SK-N-SH (cell line): ENCODE measurements at regions not wholly inside any gene's neighbourhood (a gene's known extent, or its start where the extent isn't known, plus 50 kb on each side); places are given as distances from the start of the nearest gene placed in this dataset.

Experiments
- CTCF ChIA-PET: fragments of 300-600, 350-600 bp; formaldehyde crosslinking; extraction: SDS; loops from one replicate; lab custom pipeline; 2021; lab: Yijun Ruan, JAX
- POLR2A ChIA-PET: fragments of 350-600 bp; sonication (Branson Sonifier 250); formaldehyde crosslinking; extraction: SDS; loops from one replicate; lab custom pipeline; 2020; ENCODE audit warnings: antibody characterized with exemption, inconsistent platforms; lab: Yijun Ruan, JAX
- DNase-seq: peaks from one replicate; pipeline ENCODE4 v3.0.0; 2012
- H2AFZ ChIP-seq: fragments of 200-600 bp; sonication (generic); 2 replicates; pipeline ENCODE4 v1.8.1; 2016; ENCODE audit warnings: antibody characterized with exemption, mild to moderate bottlenecking, low read depth
- H3F3A ChIP-seq: fragments of 200-600 bp; sonication (generic); replicated peaks from 2 replicates; pipeline ENCODE3; 2016; ENCODE audit warnings: antibody characterized with exemption, mild to moderate bottlenecking; ENCODE audit not compliant: insufficient read depth
- H3K27ac ChIP-seq, 2 experiments: fragments of 200-500 bp in 1 of 2; fragments of 200-600 bp in 1 of 2; sonication (Bioruptor generic) in 1 of 2; sonication (generic), shearing (Covaris generic) in 1 of 2; 2 replicates each; pipeline versions ENCODE4 v1.5.1 to v1.6.1; 2014 to 2016; ENCODE audit warnings: low read depth in 2 of 2, inconsistent platforms in 1 of 2, low read length in 1 of 2, mild to moderate bottlenecking in 1 of 2, mixed read lengths in 1 of 2
- H3K27me3 ChIP-seq: fragments of 200-600 bp; sonication (generic), shearing (Covaris generic); 2 replicates; pipeline ENCODE4 v1.6.1; 2016; ENCODE audit warnings: mixed run types; ENCODE audit not compliant: insufficient read depth
- H3K36me3 ChIP-seq, 2 experiments: fragments of 200-500 bp in 1 of 2; fragments of 200-600 bp in 1 of 2; sonication (Bioruptor generic) in 1 of 2; sonication (generic) in 1 of 2; replicated peaks in 1 of 2; 2 replicates each; pipeline versions ENCODE3 to v1.5.1; 2014 to 2016; ENCODE audit warnings: low read length in 1 of 2, mild to moderate bottlenecking in 1 of 2; ENCODE audit not compliant: insufficient read depth in 2 of 2, control insufficient read depth in 1 of 2
- H3K4me1 ChIP-seq, 2 experiments: fragments of 200-500 bp in 1 of 2; fragments of 200-600 bp in 1 of 2; sonication (Bioruptor generic) in 1 of 2; sonication (generic), shearing (Covaris generic) in 1 of 2; 2 replicates each; pipeline versions ENCODE4 v1.5.1 to v1.6.1; 2014 to 2016; ENCODE audit warnings: low read depth in 1 of 2, low read length in 1 of 2, mixed run types in 1 of 2; ENCODE audit not compliant: insufficient read depth in 2 of 2, control insufficient read depth in 1 of 2
- H3K4me2 ChIP-seq: fragments of 200-600 bp; sonication (generic), shearing (Covaris generic); 2 replicates; pipeline ENCODE4 v1.6.1; 2017; ENCODE audit warnings: mixed run types
- H3K4me3 ChIP-seq, 2 experiments: fragments of 200-500 bp in 1 of 2; fragments of 200-600 bp in 1 of 2; sonication (Bioruptor generic) in 1 of 2; sonication (generic), shearing (Covaris generic) in 1 of 2; 2 replicates each; pipeline versions ENCODE4 v1.5.1 to v1.8.1; 2014 to 2016; ENCODE audit warnings: low read depth in 2 of 2, inconsistent platforms in 1 of 2, low read length in 1 of 2, mild to moderate bottlenecking in 1 of 2, mixed read lengths in 1 of 2, moderate library complexity in 1 of 2
- H3K79me2 ChIP-seq: fragments of 200-600 bp; sonication (generic); 2 replicates; pipeline ENCODE4 v1.8.1; 2017; ENCODE audit warnings: mild to moderate bottlenecking; ENCODE audit not compliant: insufficient read depth
- H3K9ac ChIP-seq: fragments of 200-600 bp; sonication (generic); 2 replicates; pipeline ENCODE4 v1.6.1; 2017; ENCODE audit warnings: mixed run types
- H3K9me2 ChIP-seq: fragments of 200-600 bp; sonication (generic); 2 replicates; pipeline ENCODE4 v1.6.1; 2017; ENCODE audit warnings: mixed run types
- H3K9me3 ChIP-seq: fragments of 200-600 bp; sonication (generic); 2 replicates; pipeline ENCODE4 v1.6.1; 2017; ENCODE audit warnings: mixed run types, mild to moderate bottlenecking, moderate library complexity
- H4K20me1 ChIP-seq: fragments of 200-600 bp; sonication (generic); 2 replicates; pipeline ENCODE4 v1.6.1; 2017; ENCODE audit warnings: mild to moderate bottlenecking, mixed run types; ENCODE audit not compliant: insufficient read depth
- CHD2 ChIP-seq: fragments of 150-350 bp; IDR thresholded peaks from 2 replicates; pipeline ENCODE4 v1.6.1; 2018; ENCODE audit warnings: low read length; ENCODE audit not compliant: partially characterized antibody
- EP300 ChIP-seq, 2 experiments: IDR thresholded peaks; 2 replicates each; pipeline versions ENCODE4 v1.4.0 to v1.6.1; 2012; ENCODE audit warnings: borderline replicate concordance in 1 of 2, low read depth in 1 of 2, low read length in 1 of 2
- EZH2phosphoT487 ChIP-seq: fragments of 200-600 bp; sonication (generic); IDR thresholded peaks from 2 replicates; pipeline ENCODE4 v1.6.1; 2017; ENCODE audit warnings: low read depth, mixed run types, mild to moderate bottlenecking, antibody characterized with exemption, moderate library complexity, borderline replicate concordance
- FOXJ3 ChIP-seq: sonication (generic); formaldehyde crosslinking; IDR thresholded peaks from 2 replicates; pipeline ENCODE4 v1.5.1; 2020; ENCODE audit warnings: mild to moderate bottlenecking, missing genetic modification reagents
- FOXM1 ChIP-seq: IDR thresholded peaks from 2 replicates; pipeline ENCODE4 v1.4.0; 2012; ENCODE audit warnings: low read depth, mild to moderate bottlenecking
- GABPA ChIP-seq: IDR thresholded peaks from 2 replicates; pipeline ENCODE4 v1.4.0; 2012; ENCODE audit warnings: low read depth, mild to moderate bottlenecking
- JUND ChIP-seq: IDR thresholded peaks from 2 replicates; pipeline ENCODE4 v1.4.0; 2012
- MEF2A ChIP-seq: IDR thresholded peaks from 2 replicates; pipeline ENCODE4 v1.4.0; 2012; ENCODE audit warnings: low read depth, borderline replicate concordance
- NFIC ChIP-seq: IDR thresholded peaks from 2 replicates; pipeline ENCODE4 v1.4.0; 2012; ENCODE audit warnings: borderline replicate concordance
- NRF1 ChIP-seq: IDR thresholded peaks from 2 replicates; pipeline ENCODE4 v1.6.1; 2012; ENCODE audit warnings: low read depth, mild to moderate bottlenecking, low read length
- POLR2AphosphoS5 ChIP-seq: IDR thresholded peaks from 2 replicates; pipeline ENCODE4 v1.6.1; 2012; ENCODE audit warnings: low read depth, low read length
- RAD21 ChIP-seq: IDR thresholded peaks from 2 replicates; pipeline ENCODE4 v1.6.1; 2012; ENCODE audit warnings: mild to moderate bottlenecking, low read length
- RXRA ChIP-seq: IDR thresholded peaks from 2 replicates; pipeline ENCODE4 v1.4.0; 2012; ENCODE audit warnings: low read depth, mild to moderate bottlenecking, borderline replicate concordance
- SIN3A ChIP-seq: IDR thresholded peaks from 2 replicates; pipeline ENCODE4 v1.6.1; 2012; ENCODE audit warnings: low read depth, mild to moderate bottlenecking, low read length, moderate library complexity, borderline replicate concordance
- SMC3 ChIP-seq: IDR thresholded peaks from 2 replicates; pipeline ENCODE4 v1.6.1; 2012; ENCODE audit warnings: low read depth, low read length, improper control_type of control experiment
- TAF1 ChIP-seq: IDR thresholded peaks from 2 replicates; pipeline ENCODE4 v1.6.1; 2012; ENCODE audit warnings: low read depth, mild to moderate bottlenecking, low read length, moderate library complexity, borderline replicate concordance
- WGBS: methylation state at CpG from one replicate; pipeline ENCODE4 v1.1.6; 2017; ENCODE audit warnings: low lambda C conversion rate; 5-methylcytosine and 5-hydroxymethylcytosine counted together
- TF ChIP-seq, protein P1 (sequence below): fragments of 150-350 bp; IDR thresholded peaks from 2 replicates; pipeline ENCODE4 v1.6.1; 2017; ENCODE audit warnings: antibody characterized with exemption, low read length, low read depth, borderline replicate concordance
- TF ChIP-seq, protein P2 (sequence below): IDR thresholded peaks from 2 replicates; pipeline ENCODE4 v1.4.0; 2012; ENCODE audit warnings: low read depth, borderline replicate concordance
- TF ChIP-seq, protein P3 (sequence below): IDR thresholded peaks from 2 replicates; pipeline ENCODE4 v1.4.0; 2012; ENCODE audit warnings: low read depth, borderline replicate concordance
- TF ChIP-seq, protein P4 (sequence below): IDR thresholded peaks from 2 replicates; pipeline ENCODE4; 2012

DNA sequence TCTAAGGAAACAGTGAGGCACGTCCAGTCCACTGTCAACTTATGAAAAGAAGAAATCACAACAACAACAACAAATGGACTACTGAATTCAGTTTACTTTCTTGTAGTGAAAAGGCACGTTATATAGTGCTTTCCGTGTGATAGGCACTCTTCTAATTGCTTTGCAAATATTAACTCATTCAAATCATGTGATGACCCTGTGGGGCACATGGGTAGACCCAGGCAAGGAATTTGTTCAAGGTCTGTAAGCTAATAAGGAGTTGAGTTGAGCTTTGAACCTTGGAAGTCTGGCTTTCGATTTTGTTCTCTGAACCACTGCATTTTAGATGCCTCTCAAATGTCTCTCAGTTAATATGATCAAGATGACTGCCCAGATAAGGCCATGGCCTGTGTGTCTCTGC, 295.1 kb upstream of the RBFOX1 start:
- H3F3A ChIP-seq, result no peaks in the 10 kb centered on the region
- H3K9me3 ChIP-seq, result no peaks in the 10 kb centered on the region
- H3K27me3 ChIP-seq, result no peaks in the 10 kb centered on the region
- no peaks in the 10 kb centered on the region for H3K9me2 ChIP-seq
- H2AFZ ChIP-seq, result no peak overlapping the region
- H4K20me1 ChIP-seq, result no peaks in the 10 kb centered on the region
- H3K9ac ChIP-seq, result no peak overlapping the region
- H3K4me2 ChIP-seq, result no peak overlapping the region
- CTCF ChIA-PET, result interaction anchor here (2.6 kb wide), 1 partner anchor 12 kb away, joined by 9 read pairs; no protein-coding TSS in a partner anchor
- TF ChIP-seq CHD2 (no peak), SIN3A (no peak), POLR2AphosphoS5 (no peak), GABPA (no peak), RAD21 (no peak), NRF1 (no peak), SMC3 (no peak), FOXJ3 (CRISPR knock-in tag) (no peak), EZH2phosphoT487 (no peak), FOXM1 (no peak)
- TF ChIP-seq, protein P1, sequence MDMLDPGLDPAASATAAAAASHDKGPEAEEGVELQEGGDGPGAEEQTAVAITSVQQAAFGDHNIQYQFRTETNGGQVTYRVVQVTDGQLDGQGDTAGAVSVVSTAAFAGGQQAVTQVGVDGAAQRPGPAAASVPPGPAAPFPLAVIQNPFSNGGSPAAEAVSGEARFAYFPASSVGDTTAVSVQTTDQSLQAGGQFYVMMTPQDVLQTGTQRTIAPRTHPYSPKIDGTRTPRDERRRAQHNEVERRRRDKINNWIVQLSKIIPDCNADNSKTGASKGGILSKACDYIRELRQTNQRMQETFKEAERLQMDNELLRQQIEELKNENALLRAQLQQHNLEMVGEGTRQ, result no peak
- TF ChIP-seq, protein P2, sequence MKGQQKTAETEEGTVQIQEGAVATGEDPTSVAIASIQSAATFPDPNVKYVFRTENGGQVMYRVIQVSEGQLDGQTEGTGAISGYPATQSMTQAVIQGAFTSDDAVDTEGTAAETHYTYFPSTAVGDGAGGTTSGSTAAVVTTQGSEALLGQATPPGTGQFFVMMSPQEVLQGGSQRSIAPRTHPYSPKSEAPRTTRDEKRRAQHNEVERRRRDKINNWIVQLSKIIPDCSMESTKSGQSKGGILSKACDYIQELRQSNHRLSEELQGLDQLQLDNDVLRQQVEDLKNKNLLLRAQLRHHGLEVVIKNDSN, result no peak
- TF ChIP-seq, protein P3, sequence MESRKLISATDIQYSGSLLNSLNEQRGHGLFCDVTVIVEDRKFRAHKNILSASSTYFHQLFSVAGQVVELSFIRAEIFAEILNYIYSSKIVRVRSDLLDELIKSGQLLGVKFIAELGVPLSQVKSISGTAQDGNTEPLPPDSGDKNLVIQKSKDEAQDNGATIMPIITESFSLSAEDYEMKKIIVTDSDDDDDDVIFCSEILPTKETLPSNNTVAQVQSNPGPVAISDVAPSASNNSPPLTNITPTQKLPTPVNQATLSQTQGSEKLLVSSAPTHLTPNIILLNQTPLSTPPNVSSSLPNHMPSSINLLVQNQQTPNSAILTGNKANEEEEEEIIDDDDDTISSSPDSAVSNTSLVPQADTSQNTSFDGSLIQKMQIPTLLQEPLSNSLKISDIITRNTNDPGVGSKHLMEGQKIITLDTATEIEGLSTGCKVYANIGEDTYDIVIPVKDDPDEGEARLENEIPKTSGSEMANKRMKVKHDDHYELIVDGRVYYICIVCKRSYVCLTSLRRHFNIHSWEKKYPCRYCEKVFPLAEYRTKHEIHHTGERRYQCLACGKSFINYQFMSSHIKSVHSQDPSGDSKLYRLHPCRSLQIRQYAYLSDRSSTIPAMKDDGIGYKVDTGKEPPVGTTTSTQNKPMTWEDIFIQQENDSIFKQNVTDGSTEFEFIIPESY, result no peak
- 7% methylated on average over 4 of the region's 4 CpGs for WGBS
- DNase-seq, result no peak
- no peaks in the 10 kb centered on the region for H3K36me3 ChIP-seq
- H3K27ac ChIP-seq, result no peak overlapping the region
- no peaks in the 10 kb centered on the region for H3K79me2 ChIP-seq
- no peak overlapping the region for H3K4me3 ChIP-seq
- POLR2A ChIA-PET, result no interaction called here
- H3K4me1 ChIP-seq, result no peaks in the 10 kb centered on the region

DNA sequence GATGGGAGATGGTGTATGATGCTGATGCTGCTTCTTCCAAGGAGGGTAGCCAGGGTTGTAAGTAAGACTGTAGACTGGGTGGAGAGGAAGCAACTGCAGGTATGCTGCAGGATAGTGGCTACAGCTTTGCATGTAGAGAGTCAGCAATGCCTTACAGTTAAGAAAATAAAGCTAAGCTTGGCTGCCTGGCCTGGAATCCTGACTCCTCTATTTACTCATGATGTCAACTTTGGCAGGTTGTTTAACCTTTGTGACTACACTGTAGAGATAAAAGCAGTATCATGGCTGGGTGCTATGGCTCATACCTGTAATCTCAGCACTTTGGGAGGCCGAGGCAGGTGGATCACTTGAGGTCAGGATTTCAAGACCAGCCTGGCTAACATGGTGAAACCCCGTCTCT, 301.6 kb upstream of the RBFOX1 start:
- Histone ChIP-seq H3K27me3 (no peaks in the 10 kb centered on the region), H3K9ac (no peak overlapping the region), H3K4me1 (no peaks in the 10 kb centered on the region), H4K20me1 (no peaks in the 10 kb centered on the region), H3K36me3 (no peaks in the 10 kb centered on the region), H3K9me3 (no peaks in the 10 kb centered on the region), H3K27ac (no peak overlapping the region), H3F3A (no peaks in the 10 kb centered on the region), H3K4me3 (no peak overlapping the region), H3K4me2 (no peak overlapping the region), H3K79me2 (no peaks in the 10 kb centered on the region), H2AFZ (no peak overlapping the region), H3K9me2 (no peaks in the 10 kb centered on the region)
- WGBS, result 14% methylated on average over 2 of the region's 2 CpGs
- no peak for DNase-seq
- POLR2A ChIA-PET, result no interaction called here
- CTCF ChIA-PET, result interaction anchor here (1.3 kb wide), 1 partner anchor 1142 kb away, joined by 5 read pairs; no protein-coding TSS in a partner anchor
- TF ChIP-seq RXRA, result no peak
- TF ChIP-seq JUND, result no peak
- no peak for TF ChIP-seq NRF1
- no peak for TF ChIP-seq MEF2A
- no peak for TF ChIP-seq EP300 (IDR thresholded peaks at IDR 0.05; ENCODE audit: borderline replicate concordance in 1 of 2, low read depth in 1 of 2, low read length in 1 of 2)
- TF ChIP-seq, protein P2, result no peak
- TF ChIP-seq, protein P4, sequence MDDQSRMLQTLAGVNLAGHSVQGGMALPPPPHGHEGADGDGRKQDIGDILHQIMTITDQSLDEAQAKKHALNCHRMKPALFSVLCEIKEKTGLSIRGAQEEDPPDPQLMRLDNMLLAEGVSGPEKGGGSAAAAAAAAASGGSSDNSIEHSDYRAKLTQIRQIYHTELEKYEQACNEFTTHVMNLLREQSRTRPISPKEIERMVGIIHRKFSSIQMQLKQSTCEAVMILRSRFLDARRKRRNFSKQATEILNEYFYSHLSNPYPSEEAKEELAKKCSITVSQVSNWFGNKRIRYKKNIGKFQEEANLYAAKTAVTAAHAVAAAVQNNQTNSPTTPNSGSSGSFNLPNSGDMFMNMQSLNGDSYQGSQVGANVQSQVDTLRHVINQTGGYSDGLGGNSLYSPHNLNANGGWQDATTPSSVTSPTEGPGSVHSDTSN, result no peak
- no peak for TF ChIP-seq FOXJ3 (CRISPR knock-in tag)
- TF ChIP-seq NFIC, result no peak
- no peak for TF ChIP-seq TAF1
